Activated T-cell treated with anti-CD3 and anti-CD28 coated beads, Interleukin-2, amount 50 U/mL, for 72 hours (primary cell): ENCODE measurements at regions not wholly inside any gene's neighbourhood (a gene's known extent, or its start where the extent isn't known, plus 50 kb on each side); places are given as distances from the start of the nearest gene placed in this dataset.

Experiments used
- ATAC-seq, 2 donors: fragments of 150-1000 bp; cut with Tn5 transposase; replicated peaks in 1 of 2; 2 replicates each; pipeline ENCODE4 v1.10.0; 2021; ENCODE audit warnings: moderate library complexity in 2 of 2, mild to moderate bottlenecking in 1 of 2
- DNase-seq, 2 donors: peaks; one replicate each; pipeline ENCODE4 v3.0.0; 2021 to 2022; ENCODE audit warnings: mixed read lengths in 1 of 2
- H3K27ac Mint-ChIP-seq: one replicate; pipeline ENCODE4 v1.8.0; 2022; ENCODE audit warnings: mild to moderate bottlenecking, moderate library complexity, mixed read lengths
- H3K27me3 Mint-ChIP-seq: one replicate; pipeline ENCODE4 v1.8.0; 2022; ENCODE audit warnings: low read depth, mixed read lengths
- H3K36me3 Mint-ChIP-seq, 2 donors: one replicate each; pipeline ENCODE4 v1.8.0; 2022; ENCODE audit warnings: mixed read lengths in 2 of 2, mild to moderate bottlenecking in 1 of 2; ENCODE audit not compliant: insufficient read depth in 2 of 2
- H3K4me1 Mint-ChIP-seq: one replicate; pipeline ENCODE4 v1.8.0; 2022; ENCODE audit warnings: low read depth, mixed read lengths
- H3K4me3 Mint-ChIP-seq, 2 donors: one replicate each; pipeline ENCODE4 v1.8.0; 2022; ENCODE audit warnings: mild to moderate bottlenecking in 2 of 2, mixed read lengths in 2 of 2, moderate library complexity in 2 of 2
- H3K9me3 Mint-ChIP-seq, 2 donors: one replicate each; pipeline ENCODE4 v1.8.0; 2022; ENCODE audit warnings: mixed read lengths in 2 of 2

DNA sequence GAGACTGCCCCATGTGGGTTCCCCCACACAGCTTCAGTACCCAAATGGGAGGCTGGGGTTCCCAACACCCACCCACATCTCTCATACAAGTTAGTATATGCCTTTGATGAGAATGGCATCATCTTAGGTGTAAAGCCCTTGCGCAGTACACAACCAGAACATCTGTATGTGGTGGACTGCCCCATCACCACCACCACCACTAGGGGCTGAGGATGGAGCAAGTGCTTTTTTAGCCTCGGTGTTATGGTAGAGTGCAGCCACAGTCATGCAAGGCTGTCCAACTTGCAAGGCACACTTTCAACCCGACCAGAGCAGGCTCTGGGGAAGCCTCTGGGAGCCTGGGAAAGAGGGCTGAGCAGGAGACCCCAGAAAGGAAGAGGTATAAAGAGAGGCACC lies 241.2 kb downstream of the TFCP2L1 start:
- ATAC-seq (no peak), DNase-seq (no peak)
- Mint-ChIP-seq H3K27me3 (peaks cover 7% of the 10 kb centered on the region), H3K4me1 (no peaks in the 10 kb centered on the region), H3K9me3 (no peaks in the 10 kb centered on the region), H3K27ac (no peak overlapping the region), H3K4me3 (no peak overlapping the region), H3K36me3 (no peaks in the 10 kb centered on the region)

DNA sequence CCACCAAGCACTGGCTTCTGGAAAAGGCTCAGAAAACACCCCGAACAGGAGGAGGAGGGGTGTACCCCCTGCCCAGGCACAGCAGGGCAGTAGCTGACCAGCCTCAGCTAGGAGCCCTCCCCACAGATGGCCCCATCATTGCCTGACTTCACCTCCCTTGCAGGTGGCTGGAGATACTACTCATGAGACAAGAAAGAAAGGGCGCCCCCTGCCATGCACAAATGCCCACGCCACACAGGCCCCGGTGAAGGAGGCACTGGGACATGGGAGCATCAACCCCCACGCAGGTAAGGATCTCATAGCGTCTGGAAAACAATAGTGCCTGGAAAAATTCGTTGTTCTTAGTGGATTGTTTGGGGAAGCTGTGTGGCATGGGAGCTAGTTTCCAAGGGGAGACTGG lies 240.6 kb downstream of the TFCP2L1 start:
- ATAC-seq (no peak), DNase-seq (no peak)
- no peak overlapping the region for H3K27ac Mint-ChIP-seq
- H3K4me3 Mint-ChIP-seq = no peak overlapping the region
- peaks cover 7% of the 10 kb centered on the region for H3K27me3 Mint-ChIP-seq
- H3K4me1 Mint-ChIP-seq = no peaks in the 10 kb centered on the region
- no peaks in the 10 kb centered on the region for H3K36me3 Mint-ChIP-seq
- no peaks in the 10 kb centered on the region for H3K9me3 Mint-ChIP-seq

DNA sequence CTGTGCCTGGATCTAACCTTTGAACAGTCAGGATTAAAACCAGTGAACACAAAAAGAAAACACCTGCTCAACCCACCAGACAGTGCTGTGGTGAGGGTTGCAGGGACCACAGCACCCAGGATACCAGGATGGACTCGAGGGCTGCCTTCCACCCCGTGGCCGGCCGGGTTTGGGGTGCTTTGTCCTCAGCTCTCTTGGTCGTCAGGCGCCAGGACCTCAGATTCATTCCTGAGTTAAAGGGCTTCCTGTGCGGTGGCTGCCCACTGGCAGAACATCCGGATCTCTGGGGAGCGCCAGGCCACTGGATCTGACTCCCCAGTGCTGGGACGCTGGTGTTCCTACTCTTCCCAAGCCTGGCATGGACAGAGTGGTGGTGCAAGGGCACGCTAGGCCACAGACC lies 239.8 kb downstream of the TFCP2L1 start:
- Mint-ChIP-seq H3K4me1 (no peaks in the 10 kb centered on the region), H3K4me3 (no peak overlapping the region), H3K9me3 (no peaks in the 10 kb centered on the region), H3K27me3 (peaks cover 7% of the 10 kb centered on the region), H3K36me3 (no peaks in the 10 kb centered on the region), H3K27ac (no peak overlapping the region)
- no peak for DNase-seq
- no peak for ATAC-seq

DNA sequence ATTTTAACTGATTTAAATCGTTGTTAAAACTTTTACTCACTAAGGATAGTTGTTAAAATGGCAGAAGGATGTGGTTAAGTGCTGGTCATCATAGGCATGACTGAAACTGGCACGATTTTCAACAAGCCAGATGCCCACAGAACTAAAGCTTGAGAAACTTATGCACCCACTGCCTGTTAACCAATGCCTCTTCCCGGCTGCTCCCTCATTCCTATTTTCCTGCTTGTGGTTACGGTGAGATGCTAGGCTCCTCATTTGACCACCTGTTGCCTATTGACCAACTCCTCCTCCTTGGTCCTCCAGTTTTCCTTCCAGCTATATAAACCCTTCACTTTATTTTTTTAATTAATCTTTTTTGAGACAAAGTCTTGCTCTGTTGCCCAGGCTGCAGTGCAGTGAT lies 238.7 kb downstream of the TFCP2L1 start:
- Mint-ChIP-seq H3K27me3 (peaks cover 3% of the 10 kb centered on the region), H3K36me3 (no peaks in the 10 kb centered on the region), H3K4me3 (no peak overlapping the region), H3K4me1 (no peaks in the 10 kb centered on the region), H3K27ac (no peak overlapping the region), H3K9me3 (no peaks in the 10 kb centered on the region)
- no peak for ATAC-seq
- DNase-seq = no peak

DNA sequence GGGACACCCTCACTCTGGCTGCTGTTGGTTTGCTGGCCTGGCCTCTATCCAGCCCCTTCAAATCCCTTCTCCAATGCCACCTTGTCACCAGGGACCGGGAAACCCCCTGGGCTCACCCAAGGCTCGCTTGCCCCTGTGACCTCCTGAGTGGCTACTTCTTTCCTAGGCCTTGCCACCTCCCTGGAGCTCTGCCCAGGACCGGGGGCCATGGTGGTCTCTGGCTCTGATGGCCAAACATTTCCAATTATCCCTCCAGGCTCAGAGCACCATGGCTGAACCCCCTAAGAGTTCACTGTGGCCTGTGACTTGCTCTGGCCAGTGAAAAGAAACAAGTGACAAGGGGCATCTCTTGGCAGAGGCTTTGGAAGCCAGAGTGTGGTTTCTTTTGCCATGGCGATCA lies 237.6 kb downstream of the TFCP2L1 start:
- Mint-ChIP-seq H3K27ac (no peak overlapping the region), H3K36me3 (no peaks in the 10 kb centered on the region), H3K27me3 (no peaks in the 10 kb centered on the region), H3K4me3 (no peak overlapping the region), H3K9me3 (no peaks in the 10 kb centered on the region), H3K4me1 (no peaks in the 10 kb centered on the region)
- DNase-seq (no peak), ATAC-seq (no peak)

DNA sequence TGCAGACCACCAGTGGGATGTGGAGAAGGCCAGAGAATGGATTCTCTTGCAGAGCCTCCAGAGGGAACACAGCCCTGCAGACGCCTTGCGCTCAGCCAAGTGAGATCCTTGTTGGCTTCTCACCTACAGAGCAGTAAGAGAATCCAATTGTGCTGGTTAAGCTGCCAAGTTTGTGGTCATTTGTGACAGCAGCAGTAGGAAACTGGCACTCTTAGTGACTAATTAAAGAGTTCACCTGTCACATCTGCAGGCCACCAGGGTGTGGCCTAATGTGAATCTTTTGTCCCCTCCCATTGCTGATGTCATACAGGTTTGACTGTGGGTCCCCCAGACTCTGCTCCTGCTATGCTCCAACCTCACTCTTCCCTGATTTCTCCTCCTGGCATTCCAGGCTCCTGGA lies 235.9 kb downstream of the TFCP2L1 start:
- H3K27ac Mint-ChIP-seq = no peak overlapping the region
- H3K4me3 Mint-ChIP-seq = no peak overlapping the region
- no peaks in the 10 kb centered on the region for H3K9me3 Mint-ChIP-seq
- no peaks in the 10 kb centered on the region for H3K36me3 Mint-ChIP-seq
- H3K27me3 Mint-ChIP-seq = no peaks in the 10 kb centered on the region
- H3K4me1 Mint-ChIP-seq = no peaks in the 10 kb centered on the region
- ATAC-seq (no peak), DNase-seq (no peak)

DNA sequence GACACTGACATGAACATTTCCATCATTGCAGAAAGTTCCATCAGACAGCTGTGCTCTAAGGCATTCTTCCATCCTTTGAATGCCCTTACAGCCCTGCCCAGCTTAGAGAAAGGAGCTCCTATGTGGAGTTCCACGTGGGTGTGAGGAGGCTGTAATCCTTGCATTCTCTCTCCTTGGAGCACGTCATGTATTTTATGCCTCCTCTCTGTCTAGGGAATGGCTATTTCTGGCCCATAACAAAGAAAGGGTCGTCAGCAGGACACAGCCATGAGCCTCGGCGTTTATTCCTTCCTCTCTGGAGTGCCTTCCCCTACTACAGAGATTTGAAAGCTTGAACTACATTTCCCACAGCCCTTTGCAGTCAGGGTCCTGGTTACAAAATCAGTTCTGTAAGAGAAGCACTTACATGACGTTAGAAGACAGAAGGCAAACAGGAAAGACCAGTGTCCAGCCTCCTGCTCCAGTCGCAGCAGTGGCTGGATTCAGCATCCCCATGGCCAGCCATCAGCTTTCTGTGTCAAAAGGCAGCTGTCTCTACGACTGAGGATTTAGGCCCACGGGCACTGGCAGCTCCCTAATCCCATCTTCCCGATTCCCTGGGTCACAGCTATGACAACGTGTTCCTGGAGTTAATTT lies 234.9 kb downstream of the TFCP2L1 start:
- no peaks in the 10 kb centered on the region for H3K27me3 Mint-ChIP-seq
- ATAC-seq (no peak), DNase-seq (no peak)
- no peak overlapping the region for H3K27ac Mint-ChIP-seq
- no peaks in the 10 kb centered on the region for H3K9me3 Mint-ChIP-seq
- no peaks in the 10 kb centered on the region for H3K36me3 Mint-ChIP-seq
- no peak overlapping the region for H3K4me3 Mint-ChIP-seq
- H3K4me1 Mint-ChIP-seq = no peaks in the 10 kb centered on the region

DNA sequence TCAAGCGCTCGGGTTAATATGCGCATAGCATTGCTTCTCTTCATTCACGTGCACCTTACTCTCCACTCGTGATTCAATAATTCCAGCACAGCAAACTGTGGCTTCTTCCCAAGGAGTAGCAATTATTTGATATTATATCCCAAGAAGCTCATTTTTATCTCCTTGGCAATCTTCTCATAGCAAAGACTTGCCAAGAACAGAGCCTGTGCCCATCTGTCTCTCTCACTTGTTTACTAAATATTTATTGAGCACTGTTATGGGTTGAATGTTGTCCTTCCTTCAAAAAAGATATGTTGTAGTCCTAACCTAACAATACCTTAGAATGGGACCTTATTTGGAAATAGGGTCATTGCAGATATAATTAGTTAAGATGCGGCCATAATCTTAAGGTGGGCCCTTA lies 233.7 kb downstream of the TFCP2L1 start:
- H3K9me3 Mint-ChIP-seq = no peaks in the 10 kb centered on the region
- H3K4me1 Mint-ChIP-seq = no peaks in the 10 kb centered on the region
- no peak overlapping the region for H3K4me3 Mint-ChIP-seq
- H3K36me3 Mint-ChIP-seq = no peaks in the 10 kb centered on the region
- DNase-seq (no peak), ATAC-seq (no peak)
- H3K27ac Mint-ChIP-seq = no peak overlapping the region
- H3K27me3 Mint-ChIP-seq = no peaks in the 10 kb centered on the region

DNA sequence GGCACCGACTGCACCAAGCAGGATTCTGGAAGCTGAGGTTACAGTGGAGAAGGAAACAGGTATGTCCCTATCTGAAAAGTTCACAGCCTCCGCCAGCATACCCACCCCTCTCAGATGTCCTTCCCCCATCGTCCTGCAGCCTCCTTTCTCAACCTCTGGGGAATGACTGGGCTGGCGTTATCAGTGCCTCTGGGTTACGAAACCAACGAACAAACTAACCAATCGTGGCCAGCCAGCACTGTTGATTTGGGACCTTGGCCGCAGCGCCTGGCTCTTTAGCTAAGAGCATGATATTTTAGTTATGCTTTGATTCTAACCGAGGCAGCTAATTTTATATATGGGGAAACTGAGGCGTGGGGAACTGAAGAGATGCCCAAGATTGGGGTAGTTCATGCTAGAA lies 233.0 kb downstream of the TFCP2L1 start:
- H3K4me3 Mint-ChIP-seq = no peak overlapping the region
- H3K27ac Mint-ChIP-seq = no peak overlapping the region
- no peaks in the 10 kb centered on the region for H3K36me3 Mint-ChIP-seq

DNA sequence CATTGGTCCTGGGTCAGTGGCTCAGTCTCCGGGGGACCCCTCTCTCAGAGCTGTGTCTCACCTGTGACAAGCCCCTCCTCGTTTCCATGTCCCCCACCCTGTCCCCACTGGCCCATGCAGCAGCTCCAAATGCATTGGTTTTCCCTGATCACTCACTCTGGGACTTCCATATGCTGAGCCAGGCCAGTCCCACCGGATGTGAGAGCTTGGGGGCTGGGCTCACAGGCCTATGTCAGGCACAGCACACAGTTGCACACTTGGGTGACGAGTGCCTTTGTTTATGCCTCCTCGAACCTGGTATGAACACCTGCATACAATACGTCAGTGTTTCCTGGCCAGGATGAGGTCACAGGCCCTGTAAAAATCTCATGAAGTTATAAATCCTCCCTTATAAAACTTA lies 232.5 kb downstream of the TFCP2L1 start:
- no peak for DNase-seq
- no peaks in the 10 kb centered on the region for H3K36me3 Mint-ChIP-seq
- H3K9me3 Mint-ChIP-seq = no peaks in the 10 kb centered on the region
- no peaks in the 10 kb centered on the region for H3K27me3 Mint-ChIP-seq
- no peak overlapping the region for H3K27ac Mint-ChIP-seq
- no peak overlapping the region for H3K4me3 Mint-ChIP-seq
- ATAC-seq = no peak
- no peaks in the 10 kb centered on the region for H3K4me1 Mint-ChIP-seq

More for the DNA sequence above, 233.0 kb downstream of the TFCP2L1 start:
- DNase-seq (no peak), ATAC-seq (no peak)
- H3K9me3 Mint-ChIP-seq = no peaks in the 10 kb centered on the region
- no peaks in the 10 kb centered on the region for H3K27me3 Mint-ChIP-seq
- H3K4me1 Mint-ChIP-seq = no peaks in the 10 kb centered on the region

DNA sequence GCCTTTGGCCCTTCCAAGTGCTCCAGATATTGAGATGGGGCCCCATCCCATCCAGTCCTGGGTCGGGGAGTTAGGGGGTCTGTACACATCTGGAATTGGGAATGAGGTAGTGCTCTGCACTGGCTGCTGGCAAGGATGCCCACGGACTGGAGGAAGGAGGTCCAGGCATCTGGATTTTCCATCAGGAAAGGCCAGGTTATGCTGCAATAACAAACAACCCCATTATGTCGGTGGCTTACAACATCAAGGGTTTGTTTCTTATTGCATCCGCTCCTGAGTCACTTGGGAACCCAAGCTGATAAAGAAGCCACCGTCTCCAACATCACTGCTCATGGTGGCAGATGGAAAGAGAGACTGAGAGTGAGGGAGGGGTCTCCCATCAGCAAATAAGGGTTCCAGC lies 229.9 kb downstream of the TFCP2L1 start:
- no peak for ATAC-seq
- H3K9me3 Mint-ChIP-seq = no peaks in the 10 kb centered on the region
- H3K27me3 Mint-ChIP-seq = no peaks in the 10 kb centered on the region
- no peak for DNase-seq
- H3K27ac Mint-ChIP-seq = no peak overlapping the region
- H3K4me1 Mint-ChIP-seq = no peaks in the 10 kb centered on the region
- H3K4me3 Mint-ChIP-seq = no peak overlapping the region
- no peaks in the 10 kb centered on the region for H3K36me3 Mint-ChIP-seq

DNA sequence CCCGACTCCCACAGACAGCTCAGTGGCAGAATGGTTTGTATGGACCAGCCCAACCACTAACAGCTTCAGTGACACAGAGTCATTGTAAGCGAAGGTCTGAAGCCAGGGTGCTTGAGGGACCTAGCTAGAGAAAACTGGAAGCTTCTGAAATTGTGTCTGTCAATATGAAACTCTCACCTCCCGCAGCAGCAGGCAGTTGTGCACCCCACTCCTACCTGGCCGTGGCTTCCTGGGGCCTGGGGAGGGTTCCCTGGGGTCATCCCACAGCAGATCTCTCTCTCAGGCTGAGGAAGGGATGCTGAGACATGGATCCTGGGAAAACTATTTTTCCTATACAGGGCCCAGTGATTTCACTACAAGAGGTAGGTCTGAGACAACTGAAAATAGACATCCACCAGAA lies 229.5 kb downstream of the TFCP2L1 start:
- Mint-ChIP-seq H3K27ac (no peak overlapping the region), H3K4me1 (no peaks in the 10 kb centered on the region), H3K4me3 (no peak overlapping the region), H3K36me3 (no peaks in the 10 kb centered on the region), H3K27me3 (no peaks in the 10 kb centered on the region), H3K9me3 (no peaks in the 10 kb centered on the region)
- DNase-seq = no peak
- no peak for ATAC-seq

DNA sequence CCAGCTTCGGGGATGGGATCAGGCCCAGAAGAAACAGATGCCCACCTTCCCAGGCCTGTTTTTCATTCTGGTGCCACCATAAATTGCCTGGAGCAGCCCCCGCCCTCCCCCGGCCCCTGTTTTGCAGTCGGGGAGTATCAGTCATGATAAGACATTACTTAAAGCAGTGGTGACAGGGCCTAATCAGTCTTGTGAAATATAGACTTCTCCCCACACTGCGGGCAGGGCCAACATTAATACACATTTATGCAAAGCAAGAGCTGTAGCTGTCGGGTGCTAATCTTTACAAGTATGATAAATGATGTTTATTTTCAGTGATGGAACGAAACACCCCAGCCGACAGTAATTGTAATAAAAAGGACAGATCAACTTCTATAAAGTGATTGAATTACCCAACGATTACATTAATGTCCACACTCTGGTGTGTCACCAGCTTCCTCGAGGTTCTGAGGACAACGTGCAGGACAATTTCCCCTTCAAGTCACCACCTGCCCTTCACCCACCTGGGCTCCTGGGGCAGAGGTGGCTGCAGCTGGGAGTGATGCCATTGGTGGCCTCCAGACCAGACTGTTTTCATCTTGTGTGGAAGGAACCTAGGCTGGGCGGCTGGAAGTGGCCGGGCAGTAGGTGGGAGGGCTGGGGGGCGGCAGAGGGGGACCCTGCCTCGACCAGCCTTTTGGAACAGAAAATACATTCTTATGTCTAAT lies 226.0 kb downstream of the TFCP2L1 start:
- H3K4me3 Mint-ChIP-seq = no peak overlapping the region
- H3K9me3 Mint-ChIP-seq = no peaks in the 10 kb centered on the region
- no peak overlapping the region for H3K27ac Mint-ChIP-seq
- no peaks in the 10 kb centered on the region for H3K27me3 Mint-ChIP-seq
- DNase-seq (no peak), ATAC-seq (no peak)
- no peaks in the 10 kb centered on the region for H3K4me1 Mint-ChIP-seq
- no peaks in the 10 kb centered on the region for H3K36me3 Mint-ChIP-seq
